ENCODE measurements at regions not wholly inside any gene's neighbourhood (a gene's known extent, or its start where the extent isn't known, plus 50 kb on each side); places are given as distances from the start of the nearest gene placed in this dataset.

- no peak overlapping the region for H3K4me3 ChIP-seq (ENCODE audit: low read depth in 1 of 3, low read length in 3 of 3)
- 54% methylated on average over 1 of the region's 1 CpG for WGBS
- no peak overlapping the region for H3K9ac ChIP-seq (ENCODE audit: low read depth in 1 of 2, low read length in 2 of 2)
- no peak overlapping the region for H3K27ac ChIP-seq (ENCODE audit: low read depth in 1 of 2, low read length in 2 of 2)
- no peaks in the 10 kb centered on the region for H3K9me3 ChIP-seq (ENCODE audit: control insufficient read depth in 4 of 4, low read length in 3 of 4)
- no peak for DNase-seq (ENCODE audit: low spot score)
- no peaks in the 10 kb centered on the region for H3K4me1 ChIP-seq (ENCODE audit: control insufficient read depth in 4 of 4, insufficient read depth in 4 of 4, low read length in 3 of 4)
- TF ChIP-seq HNF4G (IDR thresholded peaks at IDR 0.05) (no peak), FOXA1 (IDR thresholded peaks at IDR 0.05) (no peak), FOXA2 (IDR thresholded peaks at IDR 0.05) (no peak), MAX (IDR thresholded peaks at IDR 0.05) (no peak), GABPA (IDR thresholded peaks at IDR 0.05 in 1 of 2, conservative IDR thresholded peaks at IDR 0.05 in 1 of 2) (no peak), ATF3 (IDR thresholded peaks at IDR 0.05) (no peak), TAF1 (conservative IDR thresholded peaks at IDR 0.05) (no peak), CTCF (IDR thresholded peaks at IDR 0.05; ENCODE audit: low read depth, low read length, missing input control) (no peak), YY1 (IDR thresholded peaks at IDR 0.05) (no peak), RXRA (IDR thresholded peaks at IDR 0.05) (no peak), JUND (IDR thresholded peaks at IDR 0.05) (no peak)
- peaks cover 0 to 3% (median 0%) of the 10 kb centered on the region in 4 donors for H3K27me3 ChIP-seq (ENCODE audit: control insufficient read depth in 4 of 4, insufficient read depth in 4 of 4, low read length in 3 of 4)
- no peaks in the 10 kb centered on the region for H3K36me3 ChIP-seq (ENCODE audit: control insufficient read depth in 4 of 4, insufficient read depth in 3 of 4, low read depth in 1 of 4, low read length in 3 of 4)
These were observed 218.5 kb upstream of the HDAC4 start for GRCh38 chr2:239619369-239619768.

- no peak for DNase-seq (ENCODE audit: low spot score)
- Histone ChIP-seq H3K36me3 (ENCODE audit: control insufficient read depth in 4 of 4, insufficient read depth in 3 of 4, low read depth in 1 of 4, low read length in 3 of 4) (no peaks in the 10 kb centered on the region), H3K4me1 (ENCODE audit: control insufficient read depth in 4 of 4, insufficient read depth in 4 of 4, low read length in 3 of 4) (no peaks in the 10 kb centered on the region), H3K27ac (ENCODE audit: low read depth in 1 of 2, low read length in 2 of 2) (no peak overlapping the region), H3K4me3 (ENCODE audit: low read depth in 1 of 3, low read length in 3 of 3) (no peak overlapping the region), H3K27me3 (ENCODE audit: control insufficient read depth in 4 of 4, insufficient read depth in 4 of 4, low read length in 3 of 4) (peaks cover 0 to 3% (median 0%) of the 10 kb centered on the region in 4 donors), H3K9me3 (ENCODE audit: control insufficient read depth in 4 of 4, low read length in 3 of 4) (no peaks in the 10 kb centered on the region), H3K9ac (ENCODE audit: low read depth in 1 of 2, low read length in 2 of 2) (no peak overlapping the region)
- WGBS: 83% methylated on average over 2 of the region's 2 CpGs
- no peak for TF ChIP-seq FOXA1 (IDR thresholded peaks at IDR 0.05)
- no peak for TF ChIP-seq SP1 (IDR thresholded peaks at IDR 0.05)
- no peak for TF ChIP-seq RAD21 (IDR thresholded peaks at IDR 0.05)
- no peak for TF ChIP-seq JUND (IDR thresholded peaks at IDR 0.05)
- TF ChIP-seq HNF4G (IDR thresholded peaks at IDR 0.05): no peak
- no peak for TF ChIP-seq RXRA (IDR thresholded peaks at IDR 0.05)
These were observed 215.9 kb upstream of the HDAC4 start for GRCh38 chr2:239616729-239617128.

- Histone ChIP-seq H3K4me1 (ENCODE audit: control insufficient read depth in 4 of 4, insufficient read depth in 4 of 4, low read length in 3 of 4) (no peaks in the 10 kb centered on the region), H3K4me3 (ENCODE audit: low read depth in 1 of 3, low read length in 3 of 3) (no peak overlapping the region), H3K9me3 (ENCODE audit: control insufficient read depth in 4 of 4, low read length in 3 of 4) (peaks cover 0 to 2% (median 0%) of the 10 kb centered on the region in 4 donors), H3K9ac (ENCODE audit: low read depth in 1 of 2, low read length in 2 of 2) (no peak overlapping the region), H3K27me3 (ENCODE audit: control insufficient read depth in 4 of 4, insufficient read depth in 4 of 4, low read length in 3 of 4) (no peaks in the 10 kb centered on the region), H3K27ac (ENCODE audit: low read depth in 1 of 2, low read length in 2 of 2) (no peak overlapping the region), H3K36me3 (ENCODE audit: control insufficient read depth in 4 of 4, insufficient read depth in 3 of 4, low read depth in 1 of 4, low read length in 3 of 4) (no peaks in the 10 kb centered on the region)
- DNase-seq (ENCODE audit: low spot score): no peak
- 81% methylated on average over 11 of the region's 11 CpGs for WGBS
- no peak for TF ChIP-seq ZBTB33 (IDR thresholded peaks at IDR 0.05)
- no peak for TF ChIP-seq CTCF (IDR thresholded peaks at IDR 0.05; ENCODE audit: low read depth, low read length, missing input control)
- no peak for TF ChIP-seq FOXA2 (IDR thresholded peaks at IDR 0.05)
- no peak for TF ChIP-seq JUND (IDR thresholded peaks at IDR 0.05)
- no peak for TF ChIP-seq SP1 (IDR thresholded peaks at IDR 0.05)
- TF ChIP-seq HNF4A (conservative IDR thresholded peaks at IDR 0.05): no peak
- TF ChIP-seq RXRA (IDR thresholded peaks at IDR 0.05): no peak
- TF ChIP-seq REST (IDR thresholded peaks at IDR 0.05): no peak
- no peak for TF ChIP-seq FOXA1 (IDR thresholded peaks at IDR 0.05)
- TF ChIP-seq RAD21 (IDR thresholded peaks at IDR 0.05): no peak
- no peak for TF ChIP-seq YY1 (IDR thresholded peaks at IDR 0.05)
- TF ChIP-seq NR2F2 (IDR thresholded peaks at IDR 0.05): no peak
- TF ChIP-seq HNF4G (IDR thresholded peaks at IDR 0.05): no peak
- TF ChIP-seq GABPA (IDR thresholded peaks at IDR 0.05 in 1 of 2, conservative IDR thresholded peaks at IDR 0.05 in 1 of 2): no peak
These were observed 211.3 kb upstream of the HDAC4 start for GRCh38 chr2:239612133-239612532.

Measured in liver (tissue), 8 donors.